RPMI8226 (cell line): ENCODE measurements at regions not wholly inside any gene's neighbourhood (a gene's known extent, or its start where the extent isn't known, plus 50 kb on each side); places are given as distances from the start of the nearest gene placed in this dataset.

ENCODE experiments used
- DNase-seq: peaks from one replicate; pipeline ENCODE4 v3.0.0-alpha.2; 2015

GRCh38 chr3:102123590-102124190 lies 274.4 kb downstream of the NFKBIZ start:
- DNase-seq, result no peak

- DNase-seq, result no peak
These were observed 275.0 kb downstream of the NFKBIZ start for GRCh38 chr3:102124282-102124681.

GRCh38 chr3:102124704-102125103 lies 275.4 kb downstream of the NFKBIZ start:
- no peak for DNase-seq

GRCh38 chr3:102125197-102125993 lies 276.1 kb downstream of the NFKBIZ start:
- no peak for DNase-seq

GRCh38 chr3:102125994-102126368 lies 276.7 kb downstream of the NFKBIZ start:
- no peak for DNase-seq

GRCh38 chr3:102129760-102130608 lies 280.7 kb downstream of the NFKBIZ start:
- no peak for DNase-seq

GRCh38 chr3:102132370-102132769 lies 283.1 kb downstream of the NFKBIZ start:
- DNase-seq, result no peak

GRCh38 chr3:102133376-102133775 lies 284.1 kb downstream of the NFKBIZ start:
- no peak for DNase-seq

GRCh38 chr3:102135316-102135715 lies 286.0 kb downstream of the NFKBIZ start:
- DNase-seq, result no peak

GRCh38 chr3:102136183-102136582 lies 286.9 kb downstream of the NFKBIZ start:
- DNase-seq, result no peak

- DNase-seq, result no peak
These were observed 290.8 kb downstream of the NFKBIZ start for GRCh38 chr3:102140116-102140515.

- DNase-seq, result no peak
These were observed 292.0 kb downstream of the NFKBIZ start for GRCh38 chr3:102141096-102141927.

- DNase-seq, result no peak
These were observed 292.6 kb downstream of the NFKBIZ start for GRCh38 chr3:102141928-102142239.

GRCh38 chr3:102142379-102143060 lies 292.3 kb upstream of the ZPLD1 start:
- DNase-seq, result no peak

- DNase-seq, result no peak
These were observed 291.3 kb upstream of the ZPLD1 start for GRCh38 chr3:102143536-102143935.

- DNase-seq, result no peak
These were observed 290.8 kb upstream of the ZPLD1 start for GRCh38 chr3:102144063-102144462.

- DNase-seq, result no peak
These were observed 286.0 kb upstream of the ZPLD1 start for GRCh38 chr3:102148598-102149337.

- no peak for DNase-seq
These were observed 282.9 kb upstream of the ZPLD1 start for GRCh38 chr3:102151935-102152334.

GRCh38 chr3:102156426-102156825 lies 278.4 kb upstream of the ZPLD1 start:
- no peak for DNase-seq

GRCh38 chr3:102158080-102158740 lies 276.6 kb upstream of the ZPLD1 start:
- DNase-seq, result no peak

- no peak for DNase-seq
These were observed 274.9 kb upstream of the ZPLD1 start for GRCh38 chr3:102159810-102160451.
